ENCODE measurements at regions not wholly inside any gene's neighbourhood (a gene's known extent, or its start where the extent isn't known, plus 50 kb on each side); places are given as distances from the start of the nearest gene placed in this dataset.

GRCh38 chr5:41670854-41671479 is 160.6 kb upstream of the PLCXD3 start:
- no peak for TF ChIP-seq POLR2AphosphoS5 (IDR thresholded peaks at IDR 0.05; ENCODE audit: borderline replicate concordance, low read depth, low read length)
- no peak for TF ChIP-seq EZH2 (IDR thresholded peaks at IDR 0.05)
